Adrenal gland (tissue), 5 donors: ENCODE measurements at regions not wholly inside any gene's neighbourhood (a gene's known extent, or its start where the extent isn't known, plus 50 kb on each side); places are given as distances from the start of the nearest gene placed in this dataset.

Experiments
- POLR2A ChIP-seq, 2 donors: fragments of 450-650 bp; IDR thresholded peaks; one replicate each; pipeline ENCODE4 v1.6.1; 2017; ENCODE audit warnings: antibody characterized with exemption in 2 of 2, mild to moderate bottlenecking in 2 of 2, moderate library complexity in 1 of 2
- TF ChIP-seq, protein P1 (sequence below), 6 experiments: fragments of 450-650 bp in 4 of 6; fragments of 200-600 bp in 2 of 6; sonication (generic) in 1 of 6; IDR thresholded peaks; 1 replicate in 5 of 6; 2 replicates in 1 of 6; pipeline versions ENCODE4 v1.5.1 to v1.8.0; 2016 to 2021; ENCODE audit warnings: antibody characterized with exemption in 6 of 6, mild to moderate bottlenecking in 2 of 6, moderate library complexity in 1 of 6
- donor health status: DM: no; HTN: no; CAD: no.

DNA sequence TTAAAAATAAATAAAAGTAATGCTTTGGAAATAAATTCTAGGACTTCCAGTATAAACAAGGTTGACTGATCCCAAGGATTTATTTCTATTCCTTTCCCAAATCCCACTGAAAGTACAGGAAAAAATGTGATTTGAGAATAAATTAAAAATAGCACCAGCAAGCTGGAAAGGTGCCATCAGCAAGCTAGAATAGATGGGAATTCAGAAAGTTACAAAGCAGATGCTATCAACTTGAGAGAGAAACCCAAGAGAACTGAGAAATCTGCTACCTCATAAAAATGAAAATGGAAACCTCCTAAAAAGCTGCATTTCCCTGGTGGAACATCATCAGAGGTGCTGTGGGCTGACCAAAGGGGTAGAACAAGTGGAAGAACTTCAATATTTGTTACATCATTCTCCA is 148.6 kb upstream of the KCNJ3 start:
- TF ChIP-seq, protein P1, sequence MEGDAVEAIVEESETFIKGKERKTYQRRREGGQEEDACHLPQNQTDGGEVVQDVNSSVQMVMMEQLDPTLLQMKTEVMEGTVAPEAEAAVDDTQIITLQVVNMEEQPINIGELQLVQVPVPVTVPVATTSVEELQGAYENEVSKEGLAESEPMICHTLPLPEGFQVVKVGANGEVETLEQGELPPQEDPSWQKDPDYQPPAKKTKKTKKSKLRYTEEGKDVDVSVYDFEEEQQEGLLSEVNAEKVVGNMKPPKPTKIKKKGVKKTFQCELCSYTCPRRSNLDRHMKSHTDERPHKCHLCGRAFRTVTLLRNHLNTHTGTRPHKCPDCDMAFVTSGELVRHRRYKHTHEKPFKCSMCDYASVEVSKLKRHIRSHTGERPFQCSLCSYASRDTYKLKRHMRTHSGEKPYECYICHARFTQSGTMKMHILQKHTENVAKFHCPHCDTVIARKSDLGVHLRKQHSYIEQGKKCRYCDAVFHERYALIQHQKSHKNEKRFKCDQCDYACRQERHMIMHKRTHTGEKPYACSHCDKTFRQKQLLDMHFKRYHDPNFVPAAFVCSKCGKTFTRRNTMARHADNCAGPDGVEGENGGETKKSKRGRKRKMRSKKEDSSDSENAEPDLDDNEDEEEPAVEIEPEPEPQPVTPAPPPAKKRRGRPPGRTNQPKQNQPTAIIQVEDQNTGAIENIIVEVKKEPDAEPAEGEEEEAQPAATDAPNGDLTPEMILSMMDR (IDR thresholded peaks at IDR 0.05), result no peak
- no peak for TF ChIP-seq POLR2A (IDR thresholded peaks at IDR 0.05)
